ENCODE measurements at regions not wholly inside any gene's neighbourhood (a gene's known extent, or its start where the extent isn't known, plus 50 kb on each side); places are given as distances from the start of the nearest gene placed in this dataset.

DNA sequence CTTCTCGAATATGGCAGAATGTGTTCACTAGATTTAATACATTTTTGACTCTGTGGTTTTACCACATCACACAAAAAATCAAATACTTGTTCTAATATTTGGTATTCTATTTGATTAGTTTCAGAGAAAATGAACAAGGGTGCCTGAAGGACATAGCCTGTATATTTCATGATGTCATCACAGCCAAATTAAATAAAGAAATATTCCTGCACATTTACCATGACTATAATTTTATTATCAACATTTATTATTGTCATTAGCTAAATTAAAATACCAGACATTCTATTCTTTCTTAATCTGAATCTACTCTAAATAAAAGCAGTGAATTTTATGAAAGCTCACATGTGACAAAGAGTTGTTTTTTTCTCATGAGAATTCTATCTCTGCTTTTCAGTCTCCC lies 980.5 kb downstream of the PCDH18 start:
- DNase-seq (ENCODE audit: low read depth in 2 of 2): no peak

DNA sequence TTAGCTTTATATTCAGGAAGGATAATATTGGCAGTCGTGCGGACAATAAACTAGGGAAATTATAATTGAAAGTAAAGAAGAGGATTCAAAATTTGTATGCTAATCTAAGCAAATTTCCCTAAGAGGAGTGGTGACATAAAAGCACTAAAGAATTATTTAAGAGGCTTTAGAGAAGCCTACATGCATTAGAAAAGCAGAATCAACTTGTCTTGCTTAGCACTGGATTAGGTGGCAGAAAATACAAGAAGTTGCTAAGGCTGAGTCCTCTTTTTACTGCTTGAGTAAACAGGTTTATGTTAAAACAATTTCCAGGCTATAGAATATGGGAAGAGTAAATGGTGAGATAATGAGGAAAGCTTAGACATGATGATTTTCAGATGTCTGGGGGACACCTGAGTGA lies 991.5 kb downstream of the PCDH18 start:
- DNase-seq (ENCODE audit: low read depth in 2 of 2): no peak

DNA sequence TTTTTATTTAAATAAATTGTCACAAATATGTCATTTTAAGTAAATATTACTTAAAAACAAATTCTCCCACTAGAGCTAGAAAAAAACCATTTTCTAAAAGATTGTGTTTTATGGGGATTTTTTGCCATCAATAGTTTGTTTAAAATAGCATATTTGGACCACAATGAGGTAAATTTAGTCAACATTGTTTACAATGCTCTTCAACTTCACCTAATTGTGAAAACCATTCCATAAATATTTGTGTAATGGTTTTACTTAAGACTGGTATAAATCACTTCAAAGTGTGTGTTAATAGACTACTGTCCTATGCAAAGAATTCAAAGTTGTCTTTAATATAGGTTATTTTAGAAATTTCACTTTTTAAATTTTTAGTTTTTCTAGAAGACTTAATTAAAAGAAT lies 1004.2 kb downstream of the PCDH18 start:
- no peak for DNase-seq (ENCODE audit: low read depth in 2 of 2)

DNA sequence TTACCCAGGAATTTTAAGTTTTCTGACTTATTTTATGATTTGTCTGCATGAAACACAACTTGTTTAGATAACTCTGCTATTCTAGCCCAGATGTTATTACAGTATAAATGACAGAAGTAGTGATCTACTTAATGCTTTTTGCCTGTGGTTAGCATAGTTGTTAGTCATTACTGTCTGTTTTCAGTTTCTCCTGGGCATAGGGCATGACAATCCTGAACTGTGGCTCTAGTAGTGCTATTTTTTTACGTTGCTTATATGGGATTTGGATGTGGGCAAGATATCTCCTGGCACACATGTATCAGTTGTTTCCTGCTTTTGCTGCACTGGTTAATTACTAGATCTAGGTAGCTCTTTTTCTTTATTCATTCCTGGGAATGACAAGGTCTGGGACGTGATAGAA lies 1005.8 kb downstream of the PCDH18 start:
- DNase-seq (ENCODE audit: low read depth in 2 of 2): no peak

DNA sequence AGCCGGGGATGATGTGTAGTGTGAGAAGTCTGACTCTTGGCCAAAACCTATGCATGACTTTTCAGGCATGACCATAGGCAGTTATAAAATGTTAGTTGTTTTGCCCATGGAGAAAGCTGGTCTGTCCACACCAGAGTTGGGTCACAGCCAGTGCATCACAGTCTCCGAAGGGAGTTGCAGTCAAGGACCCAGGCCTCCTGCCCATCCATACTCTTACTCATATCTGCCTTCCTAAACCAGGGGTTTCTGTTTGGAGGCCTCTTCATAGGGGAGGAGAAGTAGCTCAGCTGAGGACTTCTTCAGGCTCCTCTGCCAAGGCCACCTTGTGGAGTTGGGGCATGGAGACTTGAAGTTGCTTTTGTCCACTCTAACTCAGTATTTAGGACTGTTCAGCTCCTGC lies 1008.3 kb downstream of the PCDH18 start:
- DNase-seq (ENCODE audit: low read depth in 2 of 2): no peak

DNA sequence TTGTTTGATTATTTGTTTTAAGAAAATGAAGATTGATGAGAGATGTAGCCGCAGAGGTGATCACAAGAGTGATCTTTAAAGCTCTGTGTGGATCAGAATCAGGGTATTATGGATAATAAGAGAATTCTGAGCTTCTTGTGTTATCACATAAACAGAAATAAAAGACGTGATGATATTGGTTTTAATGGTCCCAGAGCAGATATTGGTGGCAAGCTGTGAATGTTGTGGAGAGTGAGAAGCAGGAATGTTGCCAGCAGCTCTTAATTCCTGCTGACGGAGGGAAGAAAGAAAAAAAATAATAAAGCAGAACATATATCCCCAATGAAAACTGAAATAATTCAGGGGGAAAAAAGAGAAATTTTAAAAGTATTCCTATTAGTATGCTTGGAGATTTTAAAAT lies 1015.9 kb downstream of the PCDH18 start:
- DNase-seq (ENCODE audit: low read depth in 2 of 2): no peak

DNA sequence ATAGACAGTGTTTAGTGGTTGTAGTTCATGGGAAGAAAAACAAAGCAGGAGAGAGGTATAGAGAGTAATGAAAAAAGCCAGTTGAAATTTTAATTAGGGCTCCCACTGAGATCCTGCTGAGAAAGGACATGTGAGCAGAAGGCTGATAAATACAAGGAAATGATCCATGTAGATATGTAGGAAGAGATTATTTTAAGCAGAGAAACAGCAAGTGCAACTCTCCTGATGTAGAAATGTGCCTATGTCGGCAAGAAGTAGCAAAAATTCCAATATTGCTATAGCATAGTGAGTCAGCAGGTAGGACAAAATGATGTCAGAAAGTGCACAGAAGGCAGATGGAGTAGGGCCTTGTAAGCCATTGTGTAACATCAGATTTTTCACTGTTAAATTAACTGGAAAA lies 1027.3 kb downstream of the PCDH18 start:
- no peak for DNase-seq (ENCODE audit: low read depth in 2 of 2)

DNA sequence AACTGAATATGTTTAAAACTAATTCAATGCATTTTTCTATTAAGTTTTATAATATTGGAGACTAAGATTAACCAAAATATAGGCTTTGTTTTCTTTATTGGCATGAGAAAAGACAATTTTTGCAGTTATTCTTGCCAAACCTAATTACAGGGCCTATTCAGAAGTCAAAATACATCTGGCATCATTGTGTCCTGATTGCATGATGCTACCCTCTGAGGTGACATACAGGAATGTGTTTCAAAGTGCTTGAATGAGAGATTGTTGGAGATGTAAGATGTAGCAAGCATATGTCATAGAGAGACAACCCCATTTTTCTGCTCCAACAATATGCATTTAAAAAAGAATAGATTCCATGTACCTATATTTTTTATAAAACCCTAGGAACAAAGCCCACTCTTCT lies 1036.4 kb downstream of the PCDH18 start:
- DNase-seq (ENCODE audit: low read depth in 2 of 2): no peak

DNA sequence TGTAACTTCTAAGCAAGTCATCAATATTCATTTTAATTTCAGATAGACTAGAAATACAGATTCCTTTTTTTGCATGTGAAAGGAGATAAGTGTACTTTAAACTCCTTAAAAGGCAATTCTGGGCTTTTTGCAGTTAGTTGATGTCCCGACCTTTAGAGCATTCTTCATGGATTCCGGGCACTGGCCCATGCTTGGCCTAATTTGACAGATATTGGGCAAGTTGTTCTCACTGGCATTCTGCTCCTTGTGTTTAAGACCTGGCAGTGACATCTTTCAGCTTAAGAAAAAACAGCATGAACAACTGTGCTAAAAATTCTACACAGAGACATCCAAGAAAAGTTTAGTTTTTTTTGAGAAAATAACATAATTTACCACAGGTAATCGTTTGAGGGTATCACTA lies 1037.2 kb downstream of the PCDH18 start:
- DNase-seq (ENCODE audit: low read depth in 2 of 2): no peak

DNA sequence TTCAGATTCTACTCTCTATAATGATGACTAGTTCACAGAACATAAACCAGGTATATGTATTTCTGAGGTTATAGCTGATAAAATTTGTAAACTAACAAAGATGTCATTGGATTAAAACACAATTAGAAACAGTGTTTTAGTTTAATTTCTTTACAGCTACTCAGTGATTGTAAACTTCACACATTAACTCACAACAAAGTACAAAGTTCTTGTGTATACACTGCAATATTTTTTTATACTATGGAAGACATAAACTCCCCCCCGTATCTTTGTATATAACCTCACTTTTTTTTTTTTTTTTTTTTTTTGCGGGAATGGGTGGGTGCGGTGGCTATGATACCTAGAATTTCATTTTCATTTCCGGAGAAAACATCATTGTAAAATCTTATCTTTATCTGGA lies 1043.2 kb downstream of the PCDH18 start:
- no peak for DNase-seq (ENCODE audit: low read depth in 2 of 2)

DNA sequence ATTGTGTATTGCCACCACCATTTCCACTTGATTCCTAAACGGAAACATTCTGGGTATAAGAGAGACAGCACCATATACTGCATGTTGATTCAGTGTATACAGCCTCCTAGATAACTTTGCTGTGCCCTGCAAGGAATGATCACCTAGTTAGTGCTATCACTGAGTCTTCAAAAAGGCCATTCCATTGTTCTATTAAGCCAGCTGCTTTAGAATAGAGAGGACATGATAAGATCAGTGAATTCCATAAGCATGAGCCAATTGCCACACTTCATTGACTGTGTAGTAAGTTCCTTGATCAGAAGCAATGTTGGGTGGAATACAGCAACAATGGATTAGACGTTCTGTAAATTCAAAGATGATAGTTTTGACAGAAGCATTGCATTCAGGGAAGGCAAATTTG lies 1047.3 kb downstream of the PCDH18 start:
- no peak for DNase-seq (ENCODE audit: low read depth in 2 of 2)

DNA sequence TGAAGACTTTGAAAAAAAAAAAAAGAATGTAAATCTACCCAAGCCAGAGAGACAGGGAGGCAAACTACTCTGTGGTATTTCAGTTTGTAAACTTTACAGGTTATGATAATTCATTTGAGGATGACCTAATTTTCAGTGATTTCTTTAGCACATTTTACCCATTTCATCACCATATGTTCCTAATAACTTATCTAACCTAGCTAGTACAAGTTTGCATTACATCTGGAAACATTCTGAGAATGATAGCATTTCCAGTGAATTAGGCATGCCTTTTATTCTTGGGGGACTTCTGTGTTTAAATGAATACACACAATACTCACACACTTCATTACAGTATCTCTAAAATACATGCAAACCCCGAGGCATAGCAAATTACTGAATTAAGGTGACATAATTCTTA lies 1055.5 kb downstream of the PCDH18 start:
- DNase-seq (ENCODE audit: low read depth in 2 of 2): no peak

DNA sequence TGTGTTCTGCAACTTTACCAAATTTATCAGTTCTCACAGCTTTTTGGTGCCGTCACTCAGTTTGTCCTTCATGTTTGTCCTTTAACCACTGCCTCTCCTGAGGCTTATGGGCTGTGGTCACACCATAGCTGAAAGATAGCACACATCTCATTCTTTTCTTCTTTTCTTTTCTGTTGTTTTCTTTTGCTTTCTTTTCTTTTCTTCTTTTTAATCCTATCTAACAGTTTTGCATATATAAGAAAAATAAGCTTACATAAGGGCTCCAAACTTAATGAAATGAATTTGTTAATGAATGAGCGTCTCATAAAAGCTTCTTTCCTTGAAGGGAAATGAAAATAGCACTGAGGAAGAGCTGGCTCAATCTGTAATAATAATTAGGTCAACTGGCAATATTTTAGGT lies 1061.2 kb downstream of the PCDH18 start:
- no peak for DNase-seq (ENCODE audit: low read depth in 2 of 2)

DNA sequence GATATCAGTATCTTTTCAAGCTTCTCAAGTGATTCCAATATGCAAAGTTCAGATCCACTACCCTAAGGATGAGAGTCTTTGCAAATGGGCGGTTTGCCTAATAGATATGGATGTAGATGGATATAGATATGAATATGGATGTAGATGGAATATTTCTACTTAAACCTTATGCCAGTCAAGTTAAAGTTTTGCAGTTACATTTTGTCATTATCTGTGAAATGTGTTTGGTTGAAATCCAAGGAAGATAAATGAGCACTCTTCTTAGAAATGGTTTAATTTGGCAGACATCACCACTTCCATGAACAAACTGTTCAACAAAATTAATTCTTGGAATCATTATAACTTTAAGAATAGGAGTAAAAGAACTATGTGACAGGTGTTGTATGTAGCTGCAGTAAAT lies 1066.6 kb downstream of the PCDH18 start:
- no peak for DNase-seq (ENCODE audit: low read depth in 2 of 2)

DNA sequence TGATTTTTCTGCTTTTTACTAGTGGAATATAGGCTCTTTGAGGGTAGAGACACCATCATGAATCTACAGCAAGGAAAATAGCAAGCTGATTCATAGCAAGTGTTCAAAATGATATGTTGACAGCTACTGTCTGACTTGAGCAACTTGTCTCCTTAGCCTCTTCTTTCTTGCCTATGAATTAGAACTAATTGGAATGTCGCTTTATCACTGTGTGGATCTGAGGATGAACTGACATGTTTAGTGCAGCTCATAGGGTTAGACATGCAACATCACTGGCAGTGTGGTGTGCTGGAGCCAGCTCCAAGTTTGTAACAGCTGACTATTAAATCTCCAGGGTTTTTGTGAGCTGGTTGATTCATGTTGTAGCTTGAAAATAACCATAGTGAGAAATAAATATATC lies 1068.4 kb downstream of the PCDH18 start:
- DNase-seq (ENCODE audit: low read depth in 2 of 2): no peak

DNA sequence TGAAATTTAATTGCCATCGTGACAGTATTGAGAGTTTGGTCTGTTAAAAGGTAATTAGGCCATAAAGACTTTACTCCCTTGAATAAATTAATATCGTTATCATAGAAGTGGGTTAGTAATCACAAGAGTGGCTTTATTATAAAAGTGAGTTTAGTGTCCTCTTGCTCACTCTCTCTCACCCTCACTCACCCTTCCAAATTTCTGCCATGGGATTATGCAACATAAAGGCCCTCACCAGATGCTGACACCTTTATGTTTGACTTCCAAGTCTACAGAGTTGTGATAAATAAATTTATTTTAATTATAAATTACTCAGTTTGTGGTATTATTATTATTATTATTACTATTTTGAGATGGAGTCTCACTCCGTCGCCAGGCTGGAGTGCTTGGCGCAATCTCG lies 1070.8 kb downstream of the PCDH18 start:
- DNase-seq (ENCODE audit: low read depth in 2 of 2): no peak

DNA sequence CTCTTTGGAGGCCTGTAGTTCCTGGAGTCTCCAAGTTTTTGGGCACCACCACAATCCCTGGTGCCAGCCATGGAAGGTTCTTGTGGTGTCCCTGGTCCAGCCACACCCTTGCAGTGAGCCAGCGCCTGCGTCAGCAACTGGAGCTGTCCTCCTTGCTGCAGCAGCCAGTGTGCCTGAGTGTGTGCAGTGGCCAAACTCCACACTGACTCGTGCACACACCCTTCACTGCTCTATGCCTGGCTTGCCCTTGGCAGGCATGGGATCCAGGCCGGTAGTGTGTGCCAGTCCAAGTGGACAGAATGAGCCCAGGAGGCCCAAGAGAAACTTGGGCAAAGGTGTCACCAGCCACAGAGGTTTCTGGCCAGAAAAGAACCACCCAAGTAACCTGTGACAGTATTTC lies 1074.0 kb downstream of the PCDH18 start:
- no peak for DNase-seq (ENCODE audit: low read depth in 2 of 2)

DNA sequence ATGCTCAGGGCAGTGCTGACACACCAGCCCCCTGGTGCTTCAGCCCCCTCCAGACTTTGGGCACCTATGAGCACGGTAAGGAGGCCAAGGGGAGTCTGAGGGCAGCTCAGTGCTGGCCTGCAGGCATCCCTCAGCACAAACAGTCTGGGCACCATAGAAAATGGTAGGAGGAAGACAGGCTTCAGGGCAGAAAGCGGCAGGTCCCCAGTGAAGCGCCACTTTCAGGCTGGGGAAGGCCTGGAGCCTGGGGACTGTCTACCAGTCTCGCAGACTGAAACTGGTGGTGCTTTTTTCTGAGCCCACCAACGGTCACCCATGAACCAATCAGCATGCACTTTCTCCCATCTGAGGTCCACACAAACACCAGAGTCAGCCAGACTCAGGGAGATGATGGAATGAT lies 1074.7 kb downstream of the PCDH18 start:
- DNase-seq (ENCODE audit: low read depth in 2 of 2): no peak

DNA sequence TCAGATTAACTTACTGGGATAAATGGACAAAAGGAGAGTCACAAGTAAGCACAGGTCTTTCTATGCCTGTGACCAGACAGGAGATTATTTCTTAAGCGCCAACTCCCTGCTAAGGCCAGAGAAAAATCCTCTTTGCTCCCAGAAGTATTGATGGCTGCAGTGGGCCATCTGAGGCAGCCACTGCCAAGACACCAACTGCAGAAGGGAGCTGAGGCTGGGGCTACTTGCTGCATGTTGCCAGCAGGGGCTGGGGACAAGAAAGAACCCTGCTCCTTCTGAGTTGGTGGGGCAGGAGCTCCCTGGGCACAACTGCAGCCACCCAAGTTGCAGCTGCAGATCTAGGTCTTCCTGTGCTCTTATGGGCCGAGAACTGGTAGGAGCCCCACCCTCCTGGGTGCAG lies 1075.3 kb downstream of the PCDH18 start:
- no peak for DNase-seq (ENCODE audit: low read depth in 2 of 2)

DNA sequence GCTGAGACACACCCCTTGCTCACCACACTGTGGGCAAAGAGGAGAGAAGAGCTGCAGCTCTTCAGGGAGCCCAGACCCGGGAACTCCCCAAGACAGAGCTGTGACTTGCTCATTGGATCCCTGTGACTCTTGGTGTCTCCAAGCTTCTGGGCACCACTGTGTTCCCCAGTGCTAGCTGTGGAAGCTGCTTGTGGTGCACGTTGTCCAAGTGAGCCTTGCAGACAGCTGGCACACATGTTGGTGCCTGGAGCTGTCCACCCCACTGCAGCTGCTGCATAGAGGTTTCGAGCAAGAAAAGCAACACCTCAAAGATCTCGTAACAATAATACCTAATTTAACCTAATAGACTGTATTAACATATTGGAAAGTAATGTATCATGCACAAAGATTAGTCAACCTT lies 1089.3 kb downstream of the PCDH18 start:
- DNase-seq (ENCODE audit: low read depth in 2 of 2): no peak

DNA sequence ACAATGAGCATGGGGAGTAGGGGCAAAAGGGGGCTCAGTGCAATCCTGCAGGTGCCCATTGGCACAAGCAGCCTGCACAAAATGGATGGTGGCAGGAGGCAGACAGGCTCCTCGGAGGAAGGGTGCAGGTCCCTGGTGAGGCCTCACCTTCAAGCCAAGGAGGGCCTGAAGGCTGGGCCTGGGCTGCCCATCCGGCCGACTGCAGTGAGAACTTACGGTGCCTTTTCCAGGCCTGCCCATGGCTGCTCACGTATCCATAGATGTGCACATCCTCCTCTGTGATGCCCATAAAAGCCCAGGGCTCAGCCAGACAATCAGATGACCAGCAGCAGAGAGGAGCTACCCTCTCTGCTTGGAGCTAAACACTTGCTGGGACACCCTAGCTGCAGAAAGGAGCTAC lies 1089.8 kb downstream of the PCDH18 start:
- no peak for DNase-seq (ENCODE audit: low read depth in 2 of 2)

DNA sequence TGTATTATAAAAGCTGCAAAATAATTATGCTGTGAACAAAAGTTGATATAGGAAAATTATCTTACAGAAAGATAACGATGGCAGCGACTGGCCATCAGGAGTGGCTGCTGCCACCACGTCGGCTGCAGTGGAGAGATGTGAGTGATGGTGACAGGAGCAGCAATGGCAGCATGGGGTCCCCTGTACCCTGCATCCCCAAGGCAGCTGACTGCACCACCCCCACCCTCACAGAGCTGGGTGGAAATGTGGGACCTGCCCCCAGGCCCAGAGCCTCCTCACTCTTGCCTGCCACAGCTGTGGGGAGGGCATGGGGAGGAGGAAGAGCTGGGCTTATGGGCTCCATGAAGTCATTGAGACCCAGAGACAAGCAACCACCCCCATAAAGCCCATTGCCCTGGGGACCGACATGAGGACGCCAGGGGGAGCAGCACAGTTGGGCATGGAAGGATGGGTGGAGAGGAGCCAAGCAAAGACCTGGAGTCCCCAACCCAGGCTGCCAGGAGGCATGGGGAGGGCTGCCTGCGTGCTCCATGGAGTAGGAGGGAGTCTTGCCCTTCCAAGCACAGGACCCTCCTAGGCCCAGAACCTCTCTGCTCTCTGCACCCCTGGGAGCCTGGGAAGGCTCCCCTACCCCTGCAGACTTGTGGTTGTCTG lies 1090.5 kb downstream of the PCDH18 start:
- DNase-seq (ENCODE audit: low read depth in 2 of 2): no peak

DNA sequence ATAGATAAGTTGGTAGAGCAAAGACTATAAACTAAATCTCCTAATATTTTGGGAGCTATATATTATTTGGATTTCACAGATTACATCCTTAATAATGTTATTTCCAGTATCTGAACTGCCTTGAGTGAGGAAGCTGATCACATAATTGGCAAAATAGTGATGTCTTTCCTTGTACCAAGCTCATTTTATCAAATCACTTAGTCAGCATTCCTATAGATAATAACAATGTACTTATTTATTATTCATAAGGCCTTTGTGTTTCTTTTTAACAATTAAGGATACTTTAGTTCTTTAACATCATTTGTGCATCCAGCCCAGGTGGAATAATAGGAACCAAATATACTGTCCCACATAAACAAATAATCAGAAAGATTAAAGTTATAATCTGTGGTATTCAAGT lies 1093.6 kb downstream of the PCDH18 start:
- DNase-seq (ENCODE audit: low read depth in 2 of 2): no peak

DNA sequence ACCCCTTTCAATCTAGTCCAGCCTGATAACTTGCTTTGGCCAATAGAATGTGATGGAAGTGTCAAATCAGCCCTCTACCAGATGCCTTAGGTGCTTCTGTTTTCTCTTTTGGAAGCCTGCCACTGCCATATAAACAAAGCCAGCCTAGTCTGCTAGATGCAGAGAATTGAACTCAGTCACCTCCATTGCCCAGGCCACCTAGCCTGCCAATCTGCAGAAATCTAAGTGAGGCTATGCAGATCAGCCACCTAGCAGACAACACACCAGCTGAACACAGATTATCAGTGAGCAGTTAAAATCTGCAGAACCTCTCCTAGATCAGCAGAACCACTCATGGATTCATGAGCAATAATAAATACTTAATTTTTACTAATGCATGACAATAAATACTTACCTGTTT lies 1108.2 kb downstream of the PCDH18 start:
- DNase-seq (ENCODE audit: low read depth in 2 of 2): no peak

DNA sequence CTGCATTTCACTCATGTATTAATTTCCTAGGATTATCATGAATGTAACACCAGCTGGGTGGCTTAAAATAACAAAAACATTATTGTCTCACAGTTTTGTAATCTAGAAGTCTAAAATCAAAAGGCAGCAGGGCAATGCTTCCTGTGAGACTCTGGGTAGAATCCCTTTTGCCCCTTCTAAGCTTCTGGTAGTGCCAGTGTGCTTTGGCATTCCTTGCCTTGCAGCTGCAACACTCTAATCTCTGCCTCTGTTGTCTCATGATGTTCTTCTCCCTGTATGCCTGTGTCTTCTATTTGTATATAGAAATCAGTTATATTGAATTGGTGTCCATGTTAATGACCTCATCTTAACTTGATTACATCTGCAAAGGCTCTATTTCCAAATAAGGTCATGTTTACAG lies 1117.3 kb downstream of the PCDH18 start:
- DNase-seq (ENCODE audit: low read depth in 2 of 2): no peak

Data from stimulated activated CD4-positive, alpha-beta T cell treated with anti-CD3 and anti-CD28 coated beads, Interleukin-15, amount 100 ng/mL, for 48 hours (primary cell).